ENCODE measurements at regions not wholly inside any gene's neighbourhood (a gene's known extent, or its start where the extent isn't known, plus 50 kb on each side); places are given as distances from the start of the nearest gene placed in this dataset.
A peak's percentile ranks its signal among the peaks of the same experiment; 100 is the strongest.
"Not testable (repeated sequence)": the region's sequence is repeated elsewhere in the genome, so short reads cannot be mapped to it uniquely, and the experiment has no call there.

GRCh38 chr14:55847766-55848165 lies 267.8 kb downstream of the KTN1 start:
- peak; percentile 98 for DNase-seq

GRCh38 chr14:55848964-55849363 lies 269.0 kb downstream of the KTN1 start:
- DNase-seq, result no peak

- no peak for DNase-seq
Observed at GRCh38 chr14:55849833-55850232, 268.4 kb upstream of the PELI2 start.

GRCh38 chr14:55850825-55851241 lies 267.4 kb upstream of the PELI2 start:
- peak; percentile 82 for DNase-seq

GRCh38 chr14:55851301-55851700 lies 266.9 kb upstream of the PELI2 start:
- no peak for DNase-seq

- no peak for DNase-seq
Observed at GRCh38 chr14:55851961-55852360, 266.2 kb upstream of the PELI2 start.

GRCh38 chr14:55855751-55856150 lies 262.5 kb upstream of the PELI2 start:
- peak; percentile 39 for DNase-seq

- DNase-seq, result no peak
Observed at GRCh38 chr14:55858604-55859003, 259.6 kb upstream of the PELI2 start.

- not testable (repeated sequence) for DNase-seq
Observed at GRCh38 chr14:55861561-55861960, 256.6 kb upstream of the PELI2 start.

GRCh38 chr14:55864890-55865655 lies 253.1 kb upstream of the PELI2 start:
- no peak for DNase-seq

GRCh38 chr14:55867311-55867710 lies 250.9 kb upstream of the PELI2 start:
- DNase-seq, result no peak

GRCh38 chr14:55867719-55868118 lies 250.5 kb upstream of the PELI2 start:
- DNase-seq, result no peak

- DNase-seq, result no peak
Observed at GRCh38 chr14:55869397-55870049, 248.7 kb upstream of the PELI2 start.

- DNase-seq, result no peak
Observed at GRCh38 chr14:55873169-55873568, 245.0 kb upstream of the PELI2 start.

- no peak for DNase-seq
Observed at GRCh38 chr14:55874785-55875184, 243.4 kb upstream of the PELI2 start.

GRCh38 chr14:55877942-55878341 lies 240.3 kb upstream of the PELI2 start:
- DNase-seq, result peak; percentile 36

GRCh38 chr14:55881577-55882241 lies 236.5 kb upstream of the PELI2 start:
- DNase-seq, result no peak

- no peak for DNase-seq
Observed at GRCh38 chr14:55884819-55885218, 233.4 kb upstream of the PELI2 start.

- DNase-seq, result no peak
Observed at GRCh38 chr14:55889124-55889523, 229.1 kb upstream of the PELI2 start.

- no peak for DNase-seq
Observed at GRCh38 chr14:55891692-55892091, 226.5 kb upstream of the PELI2 start.

- DNase-seq, result no peak
Observed at GRCh38 chr14:55892906-55893305, 225.3 kb upstream of the PELI2 start.

GRCh38 chr14:55893705-55894104 lies 224.5 kb upstream of the PELI2 start:
- no peak for DNase-seq

- no peak for DNase-seq
Observed at GRCh38 chr14:55897031-55897430, 221.2 kb upstream of the PELI2 start.
